ENCODE measurements at regions not wholly inside any gene's neighbourhood (a gene's known extent, or its start where the extent isn't known, plus 50 kb on each side); places are given as distances from the start of the nearest gene placed in this dataset.

GRCh38 chr20:39946053-39946810 is 742.8 kb downstream of the MAFB start:
- no peak overlapping the region for H3K27ac Mint-ChIP-seq
- DNase-seq (ENCODE audit: low spot score in 2 of 2, unreplicated experiment in 2 of 2), result no peak

GRCh38 chr20:39944861-39945260 is 744.2 kb downstream of the MAFB start:
- H3K36me3 Mint-ChIP-seq, result no peaks in the 10 kb centered on the region
- no peaks in the 10 kb centered on the region for H3K27me3 Mint-ChIP-seq (ENCODE audit: low read depth)
- no peak overlapping the region for H3K4me3 Mint-ChIP-seq
- TF ChIP-seq, protein P1, sequence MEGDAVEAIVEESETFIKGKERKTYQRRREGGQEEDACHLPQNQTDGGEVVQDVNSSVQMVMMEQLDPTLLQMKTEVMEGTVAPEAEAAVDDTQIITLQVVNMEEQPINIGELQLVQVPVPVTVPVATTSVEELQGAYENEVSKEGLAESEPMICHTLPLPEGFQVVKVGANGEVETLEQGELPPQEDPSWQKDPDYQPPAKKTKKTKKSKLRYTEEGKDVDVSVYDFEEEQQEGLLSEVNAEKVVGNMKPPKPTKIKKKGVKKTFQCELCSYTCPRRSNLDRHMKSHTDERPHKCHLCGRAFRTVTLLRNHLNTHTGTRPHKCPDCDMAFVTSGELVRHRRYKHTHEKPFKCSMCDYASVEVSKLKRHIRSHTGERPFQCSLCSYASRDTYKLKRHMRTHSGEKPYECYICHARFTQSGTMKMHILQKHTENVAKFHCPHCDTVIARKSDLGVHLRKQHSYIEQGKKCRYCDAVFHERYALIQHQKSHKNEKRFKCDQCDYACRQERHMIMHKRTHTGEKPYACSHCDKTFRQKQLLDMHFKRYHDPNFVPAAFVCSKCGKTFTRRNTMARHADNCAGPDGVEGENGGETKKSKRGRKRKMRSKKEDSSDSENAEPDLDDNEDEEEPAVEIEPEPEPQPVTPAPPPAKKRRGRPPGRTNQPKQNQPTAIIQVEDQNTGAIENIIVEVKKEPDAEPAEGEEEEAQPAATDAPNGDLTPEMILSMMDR (IDR thresholded peaks at IDR 0.05; ENCODE audit: unreplicated experiment), result no peak
- no peaks in the 10 kb centered on the region for H3K9me3 Mint-ChIP-seq
- H3K4me1 Mint-ChIP-seq, result no peaks in the 10 kb centered on the region
- no peak overlapping the region for H3K27ac Mint-ChIP-seq
- DNase-seq (ENCODE audit: low spot score in 2 of 2, unreplicated experiment in 2 of 2), result no peak

More at GRCh38 chr20:39946053-39946810, 742.8 kb downstream of the MAFB start:
- no peaks in the 10 kb centered on the region for H3K36me3 Mint-ChIP-seq
- TF ChIP-seq, protein P1 (IDR thresholded peaks at IDR 0.05; ENCODE audit: unreplicated experiment), result no peak
- H3K4me3 Mint-ChIP-seq, result no peak overlapping the region
- H3K9me3 Mint-ChIP-seq, result no peaks in the 10 kb centered on the region
- H3K27me3 Mint-ChIP-seq (ENCODE audit: low read depth), result no peaks in the 10 kb centered on the region
- H3K4me1 Mint-ChIP-seq, result no peaks in the 10 kb centered on the region

GRCh38 chr20:39943336-39943735 is 745.7 kb downstream of the MAFB start:
- no peaks in the 10 kb centered on the region for H3K9me3 Mint-ChIP-seq
- H3K4me1 Mint-ChIP-seq, result no peaks in the 10 kb centered on the region
- H3K27ac Mint-ChIP-seq, result no peak overlapping the region
- H3K27me3 Mint-ChIP-seq (ENCODE audit: low read depth), result no peaks in the 10 kb centered on the region
- no peak overlapping the region for H3K4me3 Mint-ChIP-seq
- DNase-seq (ENCODE audit: low spot score in 2 of 2, unreplicated experiment in 2 of 2), result no peak
- H3K36me3 Mint-ChIP-seq, result no peaks in the 10 kb centered on the region
- TF ChIP-seq, protein P1 (IDR thresholded peaks at IDR 0.05; ENCODE audit: unreplicated experiment), result no peak

- Mint-ChIP-seq H3K27me3 (ENCODE audit: low read depth) (no peaks in the 10 kb centered on the region), H3K4me3 (no peak overlapping the region), H3K36me3 (no peaks in the 10 kb centered on the region), H3K27ac (no peak overlapping the region), H3K4me1 (no peaks in the 10 kb centered on the region), H3K9me3 (no peaks in the 10 kb centered on the region)
- no peak for DNase-seq (ENCODE audit: low spot score in 2 of 2, unreplicated experiment in 2 of 2)
- TF ChIP-seq, protein P1 (IDR thresholded peaks at IDR 0.05; ENCODE audit: unreplicated experiment), result no peak
Observed at GRCh38 chr20:39941245-39941644, 747.8 kb downstream of the MAFB start.

DNA sequence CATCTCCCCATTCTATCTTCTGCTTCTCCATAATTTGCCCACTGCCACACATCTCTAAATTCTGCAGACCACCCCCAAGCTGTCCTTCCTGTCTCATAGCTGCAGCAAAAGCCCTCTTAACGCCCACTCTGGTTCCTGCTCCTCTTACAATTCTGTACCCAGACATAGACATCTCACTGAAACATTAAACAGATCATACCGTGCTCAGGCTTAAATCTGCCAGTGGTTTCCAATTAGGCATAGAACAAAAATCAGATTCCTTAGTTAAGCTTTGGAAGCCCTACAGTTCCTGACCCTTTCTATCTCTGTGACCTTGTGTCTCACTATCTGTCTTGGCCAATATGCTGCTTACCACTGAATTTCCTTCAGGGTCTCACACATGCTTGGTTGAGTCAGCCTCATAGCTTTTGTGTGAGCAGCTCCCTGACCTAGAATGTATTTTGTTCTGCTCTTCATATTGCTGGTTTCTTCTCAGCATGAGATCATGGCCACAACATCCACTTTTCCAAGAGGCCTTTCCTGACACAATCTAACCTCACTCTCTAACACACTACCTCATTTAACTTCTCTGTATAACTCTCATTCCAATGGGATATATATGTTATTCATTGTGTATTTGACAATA is 749.7 kb downstream of the MAFB start:
- H3K4me1 Mint-ChIP-seq, result no peaks in the 10 kb centered on the region
- no peak overlapping the region for H3K27ac Mint-ChIP-seq
- no peak for DNase-seq (ENCODE audit: low spot score in 2 of 2, unreplicated experiment in 2 of 2)
- no peaks in the 10 kb centered on the region for H3K9me3 Mint-ChIP-seq
- H3K4me3 Mint-ChIP-seq, result no peak overlapping the region
- TF ChIP-seq, protein P1 (IDR thresholded peaks at IDR 0.05; ENCODE audit: unreplicated experiment), result no peak
- no peaks in the 10 kb centered on the region for H3K27me3 Mint-ChIP-seq (ENCODE audit: low read depth)
- H3K36me3 Mint-ChIP-seq, result no peaks in the 10 kb centered on the region

All from mesothelial cell of epicardium (in vitro differentiated cells).